Keratinocyte (primary cell): ENCODE measurements at regions not wholly inside any gene's neighbourhood (a gene's known extent, or its start where the extent isn't known, plus 50 kb on each side); places are given as distances from the start of the nearest gene placed in this dataset.

Source experiments
- DNase-seq: peaks from one replicate; pipeline ENCODE4 v3.0.0-alpha.2; 2011; ENCODE audit warnings: low read depth, missing footprints, low spot score
- FAIRE-seq: peaks from 2 replicates; lab custom pipeline; 2011; peaks lifted over from hg19 to GRCh38; lab: Jason Lieb, UNC
- H2AFZ ChIP-seq: 2 replicates; pipeline ENCODE4 v1.6.0; 2012; ENCODE audit warnings: low read length, control low read depth, inconsistent platforms; ENCODE audit not compliant: control insufficient read depth
- H3K27ac ChIP-seq: 2 replicates; pipeline ENCODE4 v1.5.1; 2011; ENCODE audit warnings: low read length; ENCODE audit not compliant: control insufficient read depth, insufficient read depth
- H3K27me3 ChIP-seq: 3 replicates; pipeline ENCODE4 v1.6.0; 2011; ENCODE audit warnings: low read length; ENCODE audit not compliant: control insufficient read depth, insufficient read depth; ENCODE audit errors: extremely low read depth
- H3K36me3 ChIP-seq, 2 experiments: 2 replicates in 1 of 2; 3 replicates in 1 of 2; pipeline ENCODE4 v1.5.1; 2011; ENCODE audit warnings: low read length in 2 of 2, mild to moderate bottlenecking in 1 of 2; ENCODE audit not compliant: control insufficient read depth in 2 of 2, insufficient read depth in 2 of 2; ENCODE audit errors: extremely low read depth in 1 of 2
- H3K4me1 ChIP-seq: 3 replicates; pipeline ENCODE4 v1.5.1; 2011; ENCODE audit warnings: low read length; ENCODE audit not compliant: control insufficient read depth, insufficient read depth; ENCODE audit errors: extremely low read depth
- H3K4me2 ChIP-seq: 3 replicates; pipeline ENCODE4 v1.6.0; 2011; ENCODE audit warnings: low read depth, low read length; ENCODE audit not compliant: control insufficient read depth, insufficient read depth; ENCODE audit errors: extremely low read depth
- H3K4me3 ChIP-seq, 3 experiments: fragments of 200-600 bp in 1 of 3; sonication (generic) in 1 of 3; 2 replicates in 2 of 3; 3 replicates in 1 of 3; pipeline ENCODE4 v1.5.1; 2011 to 2016; ENCODE audit warnings: low read length in 3 of 3, mild to moderate bottlenecking in 3 of 3, control low read depth in 2 of 3, inconsistent platforms in 1 of 3, low read depth in 1 of 3, mixed read lengths in 1 of 3, mixed run types in 1 of 3, moderate library complexity in 1 of 3; ENCODE audit not compliant: control insufficient read depth in 2 of 3, insufficient read depth in 2 of 3; ENCODE audit errors: extremely low read depth in 1 of 3
- H3K79me2 ChIP-seq: 2 replicates; pipeline ENCODE4 v1.6.0; 2012; ENCODE audit warnings: low read length; ENCODE audit not compliant: control insufficient read depth, insufficient read depth
- H3K9ac ChIP-seq: 3 replicates; pipeline ENCODE4 v1.6.0; 2011; ENCODE audit warnings: low read length; ENCODE audit not compliant: control insufficient read depth, insufficient read depth; ENCODE audit errors: extremely low read depth
- H3K9me1 ChIP-seq: 3 replicates; pipeline ENCODE4 v1.6.0; 2011; ENCODE audit warnings: low read length; ENCODE audit not compliant: control insufficient read depth, insufficient read depth; ENCODE audit errors: extremely low read depth
- H3K9me3 ChIP-seq: 2 replicates; pipeline ENCODE4 v1.5.1; 2012; ENCODE audit warnings: low read depth, low read length; ENCODE audit not compliant: control insufficient read depth
- H4K20me1 ChIP-seq: 3 replicates; pipeline ENCODE4 v1.6.0; 2011; ENCODE audit warnings: low read length; ENCODE audit not compliant: control insufficient read depth, insufficient read depth; ENCODE audit errors: extremely low read depth
- CTCF ChIP-seq, 3 experiments: IDR thresholded peaks in 1 of 3; conservative IDR thresholded peaks in 1 of 3; optimal IDR thresholded peaks in 1 of 3; 2 replicates in 2 of 3; 3 replicates in 1 of 3; pipeline versions ENCODE3 to v1.5.1; 2011; ENCODE audit warnings: low read length in 3 of 3, mild to moderate bottlenecking in 3 of 3, moderate library complexity in 2 of 3, control low read depth in 1 of 3, inconsistent platforms in 1 of 3; ENCODE audit not compliant: insufficient read depth in 2 of 3; ENCODE audit errors: extremely low read depth in 1 of 3
- EZH2 ChIP-seq: IDR thresholded peaks from one replicate; pipeline ENCODE4 v1.6.1; 2012; ENCODE audit warnings: inconsistent platforms, mild to moderate bottlenecking, low read length, moderate library complexity
- dilution Hi-C: fragments of 300-500 bp; cut with MboI; formaldehyde crosslinking; loops from one replicate; pipeline ENCODE4 v1.7.0; 2020; ENCODE audit warnings: low sequenced_read_pairs; ENCODE audit not compliant: extremely low pct_ligation_motif_present

GRCh38 chr18:46346213-46346612 is 242.0 kb downstream of the HAUS1 start:
- H3K79me2 ChIP-seq = no peaks in the 10 kb centered on the region
- no peak for TF ChIP-seq EZH2
- no peak overlapping the region for H3K27ac ChIP-seq
- no peaks in the 10 kb centered on the region for H3K27me3 ChIP-seq
- dilution Hi-C loops = no loop called here
- H3K4me2 ChIP-seq = no peak overlapping the region
- no peaks in the 10 kb centered on the region for H3K9me1 ChIP-seq
- no peak overlapping the region for H3K4me3 ChIP-seq
- H3K9ac ChIP-seq = no peak overlapping the region
- no peaks in the 10 kb centered on the region for H3K9me3 ChIP-seq
- no peaks in the 10 kb centered on the region for H4K20me1 ChIP-seq
- no peak overlapping the region for H2AFZ ChIP-seq
- H3K36me3 ChIP-seq = no peaks in the 10 kb centered on the region
- peaks cover 10% of the 10 kb centered on the region for H3K4me1 ChIP-seq
- no peak for FAIRE-seq
- no peak for DNase-seq

GRCh38 chr18:46346896-46347630 is 242.9 kb downstream of the HAUS1 start:
- DNase-seq (no peak), FAIRE-seq (no peak)
- H3K27ac ChIP-seq = no peak overlapping the region
- dilution Hi-C loops = no loop called here
- no peaks in the 10 kb centered on the region for H3K27me3 ChIP-seq
- peaks cover 10% of the 10 kb centered on the region for H3K4me1 ChIP-seq
- H3K9ac ChIP-seq = no peak overlapping the region
- TF ChIP-seq CTCF (optimal IDR thresholded peaks at IDR 0.05 in 1 of 3, IDR thresholded peaks at IDR 0.05 in 1 of 3, conservative IDR thresholded peaks at IDR 0.05 in 1 of 3; ENCODE audit: extremely low read depth in 1 of 3, insufficient read depth in 2 of 3, low read length in 3 of 3) = no peak
- H3K9me3 ChIP-seq = no peaks in the 10 kb centered on the region
- H2AFZ ChIP-seq = no peak overlapping the region
- H4K20me1 ChIP-seq = no peaks in the 10 kb centered on the region
- H3K79me2 ChIP-seq = no peaks in the 10 kb centered on the region
- no peak overlapping the region for H3K4me3 ChIP-seq
- H3K4me2 ChIP-seq = no peak overlapping the region
- no peaks in the 10 kb centered on the region for H3K9me1 ChIP-seq
- H3K36me3 ChIP-seq = no peaks in the 10 kb centered on the region
